Astrocyte (in vitro differentiated cells and primary cell): ENCODE measurements at regions not wholly inside any gene's neighbourhood (a gene's known extent, or its start where the extent isn't known, plus 50 kb on each side); places are given as distances from the start of the nearest gene placed in this dataset.

Experiments used
- CTCF ChIP-seq: IDR thresholded peaks from 2 replicates; pipeline ENCODE4 v1.5.1; 2011; ENCODE audit warnings: low read depth, mild to moderate bottlenecking, inconsistent platforms, low read length, moderate library complexity; ENCODE audit not compliant: insufficient read depth
- EZH2 ChIP-seq: IDR thresholded peaks from 2 replicates; pipeline ENCODE4 v1.6.1; 2012; ENCODE audit warnings: mild to moderate bottlenecking, low read length, inconsistent platforms; ENCODE audit not compliant: insufficient read depth

GRCh38 chr17:73861543-73861942 lies 217.3 kb upstream of the SDK2 start:
- TF ChIP-seq CTCF = no peak
- no peak for TF ChIP-seq EZH2
